ENCODE measurements at regions not wholly inside any gene's neighbourhood (a gene's known extent, or its start where the extent isn't known, plus 50 kb on each side); places are given as distances from the start of the nearest gene placed in this dataset.

GRCh38 chr3:59698091-59698490 lies 648.3 kb upstream of the CFAP20DC start:
- DNase-seq: no peak
- Histone ChIP-seq H3K4me1 (no peaks in the 10 kb centered on the region), H3K27me3 (no peaks in the 10 kb centered on the region), H3K27ac (no peak overlapping the region), H3K4me3 (no peak overlapping the region), H3K36me3 (no peaks in the 10 kb centered on the region), H3K9me3 (no peaks in the 10 kb centered on the region)
- 89 to 91% methylated on average over 3 of the region's 3 CpGs for WGBS, 2 donors
- TF ChIP-seq POLR2A (IDR thresholded peaks at IDR 0.05): no peak
- no peak for TF ChIP-seq EP300 (IDR thresholded peaks at IDR 0.05)
- no peak for TF ChIP-seq POLR2AphosphoS5 (IDR thresholded peaks at IDR 0.05)
- TF ChIP-seq CTCF (IDR thresholded peaks at IDR 0.05): no peak
- intact Hi-C loops (cut with DNase I): no loop called here

- H3K4me3 ChIP-seq: no peak overlapping the region
- intact Hi-C loops (cut with DNase I): no loop called here
- DNase-seq: no peak
- H3K27ac ChIP-seq: no peak overlapping the region
- H3K27me3 ChIP-seq: no peaks in the 10 kb centered on the region
- no peaks in the 10 kb centered on the region for H3K4me1 ChIP-seq
- TF ChIP-seq POLR2AphosphoS5 (IDR thresholded peaks at IDR 0.05) (no peak), EP300 (IDR thresholded peaks at IDR 0.05) (no peak), CTCF (IDR thresholded peaks at IDR 0.05) (no peak), POLR2A (IDR thresholded peaks at IDR 0.05) (no peak)
- H3K36me3 ChIP-seq: no peaks in the 10 kb centered on the region
- no peaks in the 10 kb centered on the region for H3K9me3 ChIP-seq
Observed at GRCh38 chr3:59696783-59697182, 647.0 kb upstream of the CFAP20DC start.

- DNase-seq: no peak
- intact Hi-C loops (cut with DNase I): no loop called here
- Histone ChIP-seq H3K36me3 (no peaks in the 10 kb centered on the region), H3K27me3 (no peaks in the 10 kb centered on the region), H3K4me3 (no peak overlapping the region), H3K27ac (no peak overlapping the region), H3K9me3 (no peaks in the 10 kb centered on the region), H3K4me1 (no peaks in the 10 kb centered on the region)
- TF ChIP-seq POLR2AphosphoS5 (IDR thresholded peaks at IDR 0.05) (no peak), CTCF (IDR thresholded peaks at IDR 0.05) (no peak), POLR2A (IDR thresholded peaks at IDR 0.05) (no peak), EP300 (IDR thresholded peaks at IDR 0.05) (no peak)
- WGBS, 2 donors: 18 to 62% methylated on average over 4 of the region's 4 CpGs
Observed at GRCh38 chr3:59695860-59696259, 646.0 kb upstream of the CFAP20DC start.

- DNase-seq: no peak
- no peaks in the 10 kb centered on the region for H3K27me3 ChIP-seq
- no peaks in the 10 kb centered on the region for H3K4me1 ChIP-seq
- H3K36me3 ChIP-seq: no peaks in the 10 kb centered on the region
- WGBS, 2 donors: 55 to 58% methylated on average over 3 of the region's 3 CpGs
- TF ChIP-seq EP300 (IDR thresholded peaks at IDR 0.05) (no peak), POLR2AphosphoS5 (IDR thresholded peaks at IDR 0.05) (no peak), POLR2A (IDR thresholded peaks at IDR 0.05) (no peak), CTCF (IDR thresholded peaks at IDR 0.05) (no peak)
- intact Hi-C loops (cut with DNase I): no loop called here
- no peak overlapping the region for H3K27ac ChIP-seq
- H3K4me3 ChIP-seq: no peak overlapping the region
- no peaks in the 10 kb centered on the region for H3K9me3 ChIP-seq
Observed at GRCh38 chr3:59692117-59692516, 642.3 kb upstream of the CFAP20DC start.

- intact Hi-C loops (cut with DNase I): no loop called here
- no peak for DNase-seq
- Histone ChIP-seq H3K9me3 (no peaks in the 10 kb centered on the region), H3K27me3 (no peaks in the 10 kb centered on the region), H3K4me3 (no peak overlapping the region), H3K27ac (no peak overlapping the region), H3K4me1 (no peaks in the 10 kb centered on the region), H3K36me3 (no peaks in the 10 kb centered on the region)
- 83 to 85% methylated on average over 2 of the region's 2 CpGs for WGBS, 2 donors
- TF ChIP-seq POLR2A (IDR thresholded peaks at IDR 0.05) (no peak), EP300 (IDR thresholded peaks at IDR 0.05) (no peak), POLR2AphosphoS5 (IDR thresholded peaks at IDR 0.05) (no peak)
Observed at GRCh38 chr3:59690886-59691285, 641.1 kb upstream of the CFAP20DC start.

Measured in sigmoid colon (tissue), 6 donors.